ENCODE measurements at regions not wholly inside any gene's neighbourhood (a gene's known extent, or its start where the extent isn't known, plus 50 kb on each side); places are given as distances from the start of the nearest gene placed in this dataset.
"Not testable (repeated sequence)": the region's sequence is repeated elsewhere in the genome, so short reads cannot be mapped to it uniquely, and the experiment has no call there.

- H4K20me1 ChIP-seq: no peaks in the 10 kb centered on the region
- peaks cover 14 to 25% (median 19%) of the 10 kb centered on the region in 11 experiments for H3K9me3 ChIP-seq (replicated peaks in 1 of 11)
- no peaks in the 10 kb centered on the region for H3K36me3 ChIP-seq
- H3K4me3 ChIP-seq: no peak overlapping the region
- H3K27ac ChIP-seq: no peak overlapping the region
- no peak for TF ChIP-seq Cebpa-rat (IDR thresholded peaks at IDR 0.05)
- H3K9ac ChIP-seq: no peak overlapping the region
- H3K4me2 ChIP-seq: peak overlapping the region in 2 of 11 experiments; percentile 1 to 2; a peak in 1 of 22 replicates
- H3K4me1 ChIP-seq: peaks cover 0 to 14% (median 0%) of the 10 kb centered on the region in 10 experiments; a peak in 6 of 20 replicates
- H3K27me3 ChIP-seq: no peaks in the 10 kb centered on the region
Observed at GRCh38 chr3:165507576-165507975, 311.4 kb upstream of the SLITRK3 start.

- H3K4me1 ChIP-seq: peaks cover 0 to 14% (median 0%) of the 10 kb centered on the region in 10 experiments; a peak in 6 of 20 replicates
- H3K27ac ChIP-seq: no peak overlapping the region
- peak overlapping the region in 3 of 11 experiments; percentile 1 to 4 (median 2); a peak in 2 of 22 replicates for H3K4me2 ChIP-seq
- H3K4me3 ChIP-seq: no peak overlapping the region
- no peaks in the 10 kb centered on the region for H3K36me3 ChIP-seq
- H3K27me3 ChIP-seq: no peaks in the 10 kb centered on the region
- H3K9me3 ChIP-seq (replicated peaks in 1 of 11): peaks cover 14 to 25% (median 19%) of the 10 kb centered on the region in 11 experiments
- TF ChIP-seq Cebpa-rat (IDR thresholded peaks at IDR 0.05): no peak
- H4K20me1 ChIP-seq: no peaks in the 10 kb centered on the region
- no peak overlapping the region for H3K9ac ChIP-seq
Observed at GRCh38 chr3:165507060-165507459, 310.9 kb upstream of the SLITRK3 start.

- Histone ChIP-seq H3K27ac (no peak overlapping the region), H3K9ac (no peak overlapping the region), H3K4me3 (no peak overlapping the region), H3K36me3 (no peaks in the 10 kb centered on the region), H3K4me2 (no peak overlapping the region), H3K27me3 (no peaks in the 10 kb centered on the region), H3K9me3 (replicated peaks in 1 of 11) (peaks cover 14 to 25% (median 19%) of the 10 kb centered on the region in 11 experiments), H4K20me1 (no peaks in the 10 kb centered on the region), H3K4me1 (peaks cover 0 to 14% (median 0%) of the 10 kb centered on the region in 10 experiments; a peak in 6 of 20 replicates)
- TF ChIP-seq Cebpa-rat (IDR thresholded peaks at IDR 0.05): no peak
Observed at GRCh38 chr3:165505657-165506056, 309.5 kb upstream of the SLITRK3 start.

- H3K9ac ChIP-seq: no peak overlapping the region
- TF ChIP-seq Cebpa-rat (IDR thresholded peaks at IDR 0.05): no peak
- H3K4me2 ChIP-seq: no peak overlapping the region
- peaks cover 0 to 14% (median 0%) of the 10 kb centered on the region in 10 experiments; a peak in 6 of 20 replicates for H3K4me1 ChIP-seq
- H3K4me3 ChIP-seq: no peak overlapping the region
- H4K20me1 ChIP-seq: no peaks in the 10 kb centered on the region
- no peaks in the 10 kb centered on the region for H3K36me3 ChIP-seq
- no peak overlapping the region for H3K27ac ChIP-seq
- H3K27me3 ChIP-seq: no peaks in the 10 kb centered on the region
- H3K9me3 ChIP-seq (replicated peaks in 1 of 11): peaks cover 14 to 25% (median 19%) of the 10 kb centered on the region in 11 experiments
Observed at GRCh38 chr3:165504554-165504953, 308.4 kb upstream of the SLITRK3 start.

GRCh38 chr3:165503825-165504224 lies 307.6 kb upstream of the SLITRK3 start:
- TF ChIP-seq Cebpa-rat (IDR thresholded peaks at IDR 0.05): no peak
- Histone ChIP-seq H3K4me1 (peaks cover 0 to 14% (median 0%) of the 10 kb centered on the region in 10 experiments; a peak in 6 of 20 replicates), H3K36me3 (no peaks in the 10 kb centered on the region), H4K20me1 (no peaks in the 10 kb centered on the region), H3K4me3 (no peak overlapping the region), H3K27ac (no peak overlapping the region), H3K4me2 (no peak overlapping the region), H3K27me3 (no peaks in the 10 kb centered on the region), H3K9me3 (replicated peaks in 1 of 11) (peaks cover 14 to 25% (median 19%) of the 10 kb centered on the region in 11 experiments), H3K9ac (no peak overlapping the region)

- Histone ChIP-seq H3K4me1 (peaks cover 0 to 14% (median 0%) of the 10 kb centered on the region in 10 experiments; a peak in 6 of 20 replicates), H3K4me3 (no peak overlapping the region), H3K4me2 (no peak overlapping the region), H3K9ac (no peak overlapping the region), H3K27ac (no peak overlapping the region), H4K20me1 (no peaks in the 10 kb centered on the region), H3K9me3 (replicated peaks in 1 of 11) (peaks cover 14 to 25% (median 19%) of the 10 kb centered on the region in 11 experiments), H3K36me3 (no peaks in the 10 kb centered on the region), H3K27me3 (no peaks in the 10 kb centered on the region)
- TF ChIP-seq Cebpa-rat (IDR thresholded peaks at IDR 0.05): no peak
Observed at GRCh38 chr3:165503346-165503745, 307.2 kb upstream of the SLITRK3 start.

GRCh38 chr3:165502707-165503106 lies 306.5 kb upstream of the SLITRK3 start:
- Histone ChIP-seq H3K4me2 (0 out of 22 replicates have a peak overlapping the region, but pooled peaks of 2 of the 11 experiments have one; percentile 3 to 6), H3K9me3 (replicated peaks in 1 of 11) (peaks cover 14 to 25% (median 19%) of the 10 kb centered on the region in 11 experiments), H3K27ac (no peak overlapping the region), H3K27me3 (no peaks in the 10 kb centered on the region), H3K9ac (no peak overlapping the region), H3K4me3 (no peak overlapping the region), H3K4me1 (peaks cover 0 to 14% (median 0%) of the 10 kb centered on the region in 10 experiments; a peak in 6 of 20 replicates), H3K36me3 (no peaks in the 10 kb centered on the region), H4K20me1 (no peaks in the 10 kb centered on the region)
- TF ChIP-seq Cebpa-rat (IDR thresholded peaks at IDR 0.05): no peak

- not testable (repeated sequence) for H3K9me3 ChIP-seq (replicated peaks in 1 of 11); H3K9ac ChIP-seq; H3K27me3 ChIP-seq; H3K4me2 ChIP-seq; H4K20me1 ChIP-seq; H3K36me3 ChIP-seq; H3K4me1 ChIP-seq; H3K27ac ChIP-seq; H3K4me3 ChIP-seq
Observed at GRCh38 chr3:165498742-165499141, 302.6 kb upstream of the SLITRK3 start.

GRCh38 chr3:165491487-165491886 lies 295.3 kb upstream of the SLITRK3 start:
- TF ChIP-seq Cebpa-rat (IDR thresholded peaks at IDR 0.05): peak in 1 of 11 experiments; percentile 15; a peak in 1 of 22 replicates
- Histone ChIP-seq H3K27ac (no peak overlapping the region), H3K9ac (no peak overlapping the region), H3K4me2 (no peak overlapping the region), H3K27me3 (no peaks in the 10 kb centered on the region), H3K4me1 (no peaks in the 10 kb centered on the region), H4K20me1 (no peaks in the 10 kb centered on the region), H3K4me3 (no peak overlapping the region), H3K9me3 (replicated peaks in 1 of 11) (no peaks in the 10 kb centered on the region), H3K36me3 (no peaks in the 10 kb centered on the region)

- no peak overlapping the region for H3K27ac ChIP-seq
Observed at GRCh38 chr3:165476399-165477060, 280.3 kb upstream of the SLITRK3 start.

More at GRCh38 chr3:165476399-165477060, 280.3 kb upstream of the SLITRK3 start:
- no peaks in the 10 kb centered on the region for H3K4me1 ChIP-seq
- no peaks in the 10 kb centered on the region for H3K27me3 ChIP-seq
- no peak for TF ChIP-seq Cebpa-rat (IDR thresholded peaks at IDR 0.05)
- no peak overlapping the region for H3K4me2 ChIP-seq
- H3K9me3 ChIP-seq (replicated peaks in 1 of 11): peaks cover 0 to 12% (median 4%) of the 10 kb centered on the region in 11 experiments; a peak in 4 of 22 replicates
- no peaks in the 10 kb centered on the region for H3K36me3 ChIP-seq
- no peak overlapping the region for H3K9ac ChIP-seq
- H3K4me3 ChIP-seq: no peak overlapping the region
- no peaks in the 10 kb centered on the region for H4K20me1 ChIP-seq

All from BLaER1 treated with 17β-estradiol and CSF1 and Interleukin-3, amounts not matched to agents 10 nM and 100 nM (cell line).